ENCODE measurements at regions not wholly inside any gene's neighbourhood (a gene's known extent, or its start where the extent isn't known, plus 50 kb on each side); places are given as distances from the start of the nearest gene placed in this dataset.
A peak's percentile ranks its signal among the peaks of the same experiment; 100 is the strongest.

DNA sequence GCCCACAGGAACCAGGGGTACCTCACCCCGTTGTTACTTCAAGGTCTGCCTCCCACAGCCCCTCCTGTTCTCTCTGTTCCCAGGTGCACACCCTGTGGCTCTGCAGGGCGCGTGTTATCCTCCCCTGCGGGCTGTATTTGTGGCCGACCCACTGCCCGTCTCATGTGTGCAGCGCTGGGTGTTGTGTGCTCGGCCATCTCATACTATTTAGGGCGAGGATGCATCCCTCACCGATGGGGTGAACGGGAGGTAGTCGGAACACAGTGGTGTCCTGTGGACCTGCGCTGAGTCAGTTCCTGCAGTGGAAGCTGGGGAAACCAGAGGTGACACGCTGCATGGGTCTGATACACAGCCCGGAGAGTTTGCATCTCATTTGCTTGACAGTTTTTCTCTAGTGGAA, 94.5 kb upstream of the SULF2 start:
- H3K27ac ChIP-seq: no peak overlapping the region
- no peaks in the 10 kb centered on the region for H3K9me3 ChIP-seq
- TF ChIP-seq, protein P1, sequence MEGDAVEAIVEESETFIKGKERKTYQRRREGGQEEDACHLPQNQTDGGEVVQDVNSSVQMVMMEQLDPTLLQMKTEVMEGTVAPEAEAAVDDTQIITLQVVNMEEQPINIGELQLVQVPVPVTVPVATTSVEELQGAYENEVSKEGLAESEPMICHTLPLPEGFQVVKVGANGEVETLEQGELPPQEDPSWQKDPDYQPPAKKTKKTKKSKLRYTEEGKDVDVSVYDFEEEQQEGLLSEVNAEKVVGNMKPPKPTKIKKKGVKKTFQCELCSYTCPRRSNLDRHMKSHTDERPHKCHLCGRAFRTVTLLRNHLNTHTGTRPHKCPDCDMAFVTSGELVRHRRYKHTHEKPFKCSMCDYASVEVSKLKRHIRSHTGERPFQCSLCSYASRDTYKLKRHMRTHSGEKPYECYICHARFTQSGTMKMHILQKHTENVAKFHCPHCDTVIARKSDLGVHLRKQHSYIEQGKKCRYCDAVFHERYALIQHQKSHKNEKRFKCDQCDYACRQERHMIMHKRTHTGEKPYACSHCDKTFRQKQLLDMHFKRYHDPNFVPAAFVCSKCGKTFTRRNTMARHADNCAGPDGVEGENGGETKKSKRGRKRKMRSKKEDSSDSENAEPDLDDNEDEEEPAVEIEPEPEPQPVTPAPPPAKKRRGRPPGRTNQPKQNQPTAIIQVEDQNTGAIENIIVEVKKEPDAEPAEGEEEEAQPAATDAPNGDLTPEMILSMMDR (IDR thresholded peaks at IDR 0.05): no peak
- peaks cover 0 to 2% (median 0%) of the 10 kb centered on the region in 3 donors for H3K27me3 ChIP-seq (ENCODE audit: insufficient read depth in 3 of 3, low read length in 2 of 3)
- WGBS, 3 donors: 93 to 98% (median 94%) methylated on average over 15 of the region's 15 CpGs
- no peak for DNase-seq
- H3K4me3 ChIP-seq: no peak overlapping the region
- no peaks in the 10 kb centered on the region for H3K36me3 ChIP-seq (ENCODE audit: insufficient read depth in 1 of 2, low read depth in 1 of 2)
- no peak for ATAC-seq
- intact Hi-C loops (cut with DNase I): no loop called here
- H3K4me1 ChIP-seq: no peaks in the 10 kb centered on the region

DNA sequence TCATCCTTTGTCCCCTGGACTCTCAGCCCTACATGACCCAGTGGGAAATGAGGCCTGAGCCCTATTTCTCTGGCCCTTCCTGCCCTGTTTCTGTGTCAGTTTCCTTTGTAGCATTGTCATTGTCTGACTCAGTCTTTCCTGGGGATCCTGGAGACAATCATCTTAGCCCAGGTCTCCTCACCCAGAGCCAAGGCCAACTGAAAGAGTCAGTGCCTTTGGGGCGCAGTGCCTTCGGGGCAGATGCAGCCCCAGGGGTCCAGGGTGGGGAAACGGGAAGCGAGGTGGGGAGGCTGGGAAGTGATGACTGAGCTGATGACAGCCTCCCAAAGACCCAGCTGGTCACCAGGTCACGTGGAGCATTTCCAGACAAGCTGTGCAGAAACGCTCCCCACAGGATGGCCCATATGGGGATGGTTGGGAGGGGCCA, 93.3 kb upstream of the SULF2 start:
- H3K9me3 ChIP-seq: no peaks in the 10 kb centered on the region
- 46 to 61% (median 53%) methylated on average over 6 of the region's 6 CpGs for WGBS, 3 donors
- H3K27me3 ChIP-seq (ENCODE audit: insufficient read depth in 3 of 3, low read length in 2 of 3): peaks cover 0 to 2% (median 0%) of the 10 kb centered on the region in 3 donors
- TF ChIP-seq, protein P1 (IDR thresholded peaks at IDR 0.05): no peak
- H3K36me3 ChIP-seq (ENCODE audit: insufficient read depth in 1 of 2, low read depth in 1 of 2): no peaks in the 10 kb centered on the region
- intact Hi-C loops (cut with DNase I): no loop called here
- DNase-seq (no peak), ATAC-seq (peak in 2 of 4 donors; percentile 32 to 57)
- H3K4me3 ChIP-seq: no peak overlapping the region
- no peak overlapping the region for H3K27ac ChIP-seq
- H3K4me1 ChIP-seq: no peaks in the 10 kb centered on the region

DNA sequence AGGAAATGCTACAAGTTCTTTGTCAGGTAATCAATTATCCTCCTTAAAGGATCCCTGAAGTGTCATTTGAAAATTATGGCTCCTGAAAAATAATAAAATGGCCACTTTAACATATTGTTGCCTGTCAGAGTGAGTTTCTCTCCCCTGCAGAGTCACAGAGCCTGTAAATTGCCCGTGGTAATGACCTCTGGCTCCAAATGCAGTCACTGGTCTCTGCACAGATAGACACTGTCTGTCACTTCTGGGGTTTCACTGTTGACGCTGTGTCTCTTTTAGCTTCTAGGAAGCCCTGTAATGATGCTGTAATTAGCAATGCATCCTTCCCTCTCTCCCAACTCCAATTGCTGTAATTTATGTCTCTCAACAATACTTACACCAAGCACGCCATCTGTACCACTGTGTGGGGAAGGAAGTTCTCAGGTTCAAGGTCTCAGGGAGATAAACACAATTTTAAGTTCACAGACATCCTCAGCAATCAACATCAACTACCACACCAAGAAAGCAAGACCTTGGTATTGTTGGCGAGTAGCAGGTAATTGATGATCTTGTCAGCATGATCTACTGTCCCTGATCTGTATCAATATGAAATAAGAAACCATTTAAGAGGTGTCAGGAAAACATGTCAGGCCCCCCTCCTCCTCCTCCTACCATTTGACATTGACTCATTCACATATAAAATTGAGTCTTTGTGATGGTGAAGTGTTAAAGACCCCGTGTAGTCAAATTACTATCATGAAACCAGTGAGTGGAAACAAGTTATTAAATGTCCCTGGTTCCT, 91.2 kb upstream of the SULF2 start:
- TF ChIP-seq, protein P1 (IDR thresholded peaks at IDR 0.05): no peak
- H3K36me3 ChIP-seq (ENCODE audit: insufficient read depth in 1 of 2, low read depth in 1 of 2): no peaks in the 10 kb centered on the region
- DNase-seq (no peak), ATAC-seq (no peak)
- H3K4me3 ChIP-seq: no peak overlapping the region
- no peaks in the 10 kb centered on the region for H3K9me3 ChIP-seq
- no peak overlapping the region for H3K27ac ChIP-seq
- no peaks in the 10 kb centered on the region for H3K4me1 ChIP-seq
- WGBS, 3 donors: 53 to 62% (median 55%) methylated on average over 5 of the region's 5 CpGs
- peaks cover 0 to 2% (median 0%) of the 10 kb centered on the region in 3 donors for H3K27me3 ChIP-seq (ENCODE audit: insufficient read depth in 3 of 3, low read length in 2 of 3)
- intact Hi-C loops (cut with DNase I): no loop called here

DNA sequence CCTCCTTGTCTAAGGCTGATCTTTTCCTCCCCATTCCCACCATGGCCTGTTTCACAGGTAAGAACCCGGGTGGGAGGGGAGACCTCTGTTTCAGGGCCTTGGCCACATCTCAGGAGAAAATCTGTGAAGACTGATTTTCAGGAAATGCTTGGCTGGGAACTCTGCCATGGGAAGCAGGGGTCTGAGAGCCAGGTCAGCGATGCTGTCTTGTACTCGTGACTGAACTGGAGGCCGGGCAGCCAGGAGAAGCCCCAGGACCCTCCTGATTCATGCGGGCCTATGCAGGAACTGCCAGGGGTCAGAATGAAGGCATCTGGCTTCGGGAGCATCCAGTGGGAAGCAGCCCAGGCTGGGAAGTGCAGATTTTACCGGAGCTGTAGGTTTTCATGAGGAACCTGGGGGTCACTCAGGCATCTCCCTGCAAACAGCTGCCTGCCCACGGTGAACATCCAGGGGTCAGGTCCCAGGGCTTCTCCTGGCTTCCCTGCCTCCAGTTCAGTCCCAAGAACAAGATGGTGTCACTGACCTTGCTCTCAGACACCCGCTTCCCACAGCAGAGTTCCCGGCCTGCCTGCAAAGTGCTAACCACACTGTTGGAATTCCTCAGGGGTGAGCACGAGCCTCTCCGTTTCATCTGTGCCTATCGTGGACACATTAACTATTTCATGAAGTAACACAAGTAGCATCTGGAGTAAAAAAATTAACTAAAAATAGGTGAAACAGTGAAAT, 90.2 kb upstream of the SULF2 start:
- ATAC-seq (no peak), DNase-seq (no peak)
- TF ChIP-seq, protein P1 (IDR thresholded peaks at IDR 0.05): no peak
- Histone ChIP-seq H3K36me3 (ENCODE audit: insufficient read depth in 1 of 2, low read depth in 1 of 2) (no peaks in the 10 kb centered on the region), H3K27ac (no peak overlapping the region), H3K4me1 (no peaks in the 10 kb centered on the region), H3K4me3 (no peak overlapping the region), H3K9me3 (no peaks in the 10 kb centered on the region), H3K27me3 (ENCODE audit: insufficient read depth in 3 of 3, low read length in 2 of 3) (peaks cover 0 to 2% (median 0%) of the 10 kb centered on the region in 3 donors)
- 39 to 44% (median 41%) methylated on average over 13 of the region's 13 CpGs for WGBS, 3 donors
- intact Hi-C loops (cut with DNase I): no loop called here
